ENCODE measurements at regions not wholly inside any gene's neighbourhood (a gene's known extent, or its start where the extent isn't known, plus 50 kb on each side); places are given as distances from the start of the nearest gene placed in this dataset.

DNA sequence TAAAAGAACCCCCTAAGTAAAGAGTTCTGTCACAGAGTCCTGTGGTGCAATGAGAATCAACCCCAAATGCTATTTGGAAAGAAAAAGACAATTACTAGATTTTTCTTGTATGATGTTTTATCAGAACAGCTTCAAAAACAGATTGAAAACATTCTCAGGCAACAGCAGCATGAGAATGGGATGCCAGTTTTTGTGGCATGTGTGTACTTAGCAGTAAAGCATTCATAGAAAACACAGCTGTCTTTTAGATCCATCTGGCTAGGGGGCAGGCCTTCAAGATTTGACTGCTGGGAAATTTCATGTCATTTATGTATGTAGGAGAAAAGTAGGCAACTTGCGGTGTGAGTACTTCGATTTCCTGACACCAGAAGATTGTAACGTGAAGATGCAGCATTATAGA is 170.5 kb upstream of the HTR2A start:
- TF ChIP-seq CTCF (IDR thresholded peaks at IDR 0.05): no peak
- TF ChIP-seq POLR2AphosphoS5 (IDR thresholded peaks at IDR 0.05): no peak
- no peak for TF ChIP-seq POLR2A (IDR thresholded peaks at IDR 0.05; ENCODE audit: low read depth)
- no peak for TF ChIP-seq EP300 (IDR thresholded peaks at IDR 0.05)

Data from esophagus muscularis mucosa (tissue), 4 donors.